IPS DF 19.7 (cell line): ENCODE measurements at regions not wholly inside any gene's neighbourhood (a gene's known extent, or its start where the extent isn't known, plus 50 kb on each side); places are given as distances from the start of the nearest gene placed in this dataset.
"Not testable (repeated sequence)": the region's sequence is repeated elsewhere in the genome, so short reads cannot be mapped to it uniquely, and the experiment has no call there.

Experiments used
- DNase-seq: peaks from one replicate; pipeline ENCODE4 v3.0.0-alpha.2; 2013; ENCODE audit warnings: low read depth, low spot score

DNA sequence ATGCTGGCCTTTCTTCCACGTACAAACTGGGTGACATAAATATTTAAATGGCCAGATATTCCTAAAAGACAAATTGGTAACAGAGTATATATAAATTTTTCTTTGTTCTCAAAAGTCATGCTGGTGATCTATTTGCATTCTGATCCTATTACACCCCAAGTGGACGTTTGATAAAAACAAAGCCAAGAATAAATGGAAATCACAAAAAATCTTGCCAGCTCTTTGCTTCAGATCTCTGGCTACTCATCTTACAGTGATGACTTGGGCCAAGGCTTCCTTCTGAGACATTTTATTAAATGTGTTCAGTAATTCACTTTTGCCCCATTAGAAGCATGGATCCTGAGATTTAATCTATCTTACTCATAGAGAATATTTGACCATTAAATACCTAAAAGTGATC is 444.3 kb upstream of the PIK3R1 start:
- no peak for DNase-seq

DNA sequence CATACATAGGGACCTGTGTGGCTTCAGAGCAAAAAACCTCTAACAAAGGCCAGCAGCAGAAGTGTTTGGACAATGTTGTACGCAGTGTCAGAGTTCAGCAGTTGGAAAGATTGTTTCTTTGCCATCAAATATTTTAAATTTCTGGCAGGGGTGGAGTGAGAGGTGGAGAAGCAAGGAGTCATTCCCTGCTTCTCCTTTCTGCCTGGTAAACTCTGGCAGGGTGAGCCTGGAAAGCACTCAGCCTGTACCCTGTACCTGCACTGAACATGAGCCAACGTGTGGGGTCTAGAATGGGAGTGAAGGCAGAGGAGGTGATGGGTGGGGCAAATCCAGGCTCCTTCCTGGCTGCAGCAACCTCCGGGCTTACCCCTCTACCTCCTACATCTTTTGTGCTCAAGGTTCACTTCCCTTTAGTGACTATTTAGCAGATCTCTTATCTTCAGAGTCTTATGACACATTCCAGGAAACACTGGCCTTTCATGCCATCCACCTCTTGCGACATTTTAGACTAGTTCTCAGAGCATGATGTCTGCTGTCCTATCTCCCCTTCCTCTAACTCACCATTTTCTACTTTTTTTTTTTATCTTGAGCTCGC is 445.0 kb upstream of the PIK3R1 start:
- no peak for DNase-seq

DNA sequence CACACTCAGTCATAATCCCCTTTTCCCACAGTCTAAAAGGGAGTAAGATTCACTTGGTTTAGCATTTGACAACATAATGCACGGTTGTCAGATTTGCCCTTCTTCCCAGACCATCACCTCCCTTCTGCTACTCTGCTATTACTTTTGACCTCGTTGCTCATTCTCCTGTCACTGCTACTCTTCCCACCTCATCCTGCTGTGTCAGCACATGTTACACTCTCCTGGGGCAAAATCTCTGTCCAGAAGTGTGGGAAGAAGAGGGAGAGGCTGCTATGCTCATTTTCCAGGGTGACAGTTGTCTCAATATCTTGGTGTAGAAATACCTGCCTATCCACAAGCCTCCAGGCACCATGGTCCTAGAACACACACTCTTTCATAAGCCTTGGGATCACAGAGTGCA is 449.9 kb upstream of the PIK3R1 start:
- no peak for DNase-seq

DNA sequence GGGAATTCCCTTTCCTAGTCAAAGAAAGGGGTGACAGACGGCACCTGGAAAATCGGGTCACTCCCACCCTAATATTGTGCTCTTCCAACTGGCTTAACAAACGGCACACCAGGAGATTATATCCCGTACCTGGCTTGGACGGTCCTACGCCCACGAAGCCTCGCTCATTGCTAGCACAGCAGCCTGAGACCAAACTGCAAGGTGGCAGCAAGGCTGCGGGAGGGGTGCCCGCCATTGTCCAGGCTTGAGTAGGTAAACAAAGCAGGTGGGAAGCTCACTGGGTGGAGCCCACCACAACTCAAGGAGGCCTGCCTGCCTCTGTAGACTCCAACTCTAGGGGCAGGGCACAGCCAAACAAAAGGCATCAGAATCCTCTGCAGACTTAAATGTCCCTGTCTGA is 457.8 kb upstream of the PIK3R1 start:
- not testable (repeated sequence) for DNase-seq

DNA sequence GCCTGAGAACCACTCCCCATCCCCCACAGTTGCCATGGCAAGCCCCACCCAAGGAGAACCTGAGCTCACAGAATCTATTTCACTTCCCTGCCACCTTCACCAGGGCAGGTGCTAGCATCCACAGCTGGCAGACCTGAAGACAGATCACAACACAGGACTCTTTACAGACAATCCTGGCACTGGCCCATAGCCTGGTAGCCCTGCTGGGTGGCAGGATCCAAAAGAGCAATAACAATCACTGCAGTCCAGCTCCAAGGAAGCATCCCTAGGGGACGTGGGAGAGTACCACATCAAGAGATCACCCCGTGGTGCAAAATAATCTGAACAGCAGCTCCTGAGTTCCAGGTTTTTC is 463.2 kb upstream of the PIK3R1 start:
- DNase-seq = no peak

DNA sequence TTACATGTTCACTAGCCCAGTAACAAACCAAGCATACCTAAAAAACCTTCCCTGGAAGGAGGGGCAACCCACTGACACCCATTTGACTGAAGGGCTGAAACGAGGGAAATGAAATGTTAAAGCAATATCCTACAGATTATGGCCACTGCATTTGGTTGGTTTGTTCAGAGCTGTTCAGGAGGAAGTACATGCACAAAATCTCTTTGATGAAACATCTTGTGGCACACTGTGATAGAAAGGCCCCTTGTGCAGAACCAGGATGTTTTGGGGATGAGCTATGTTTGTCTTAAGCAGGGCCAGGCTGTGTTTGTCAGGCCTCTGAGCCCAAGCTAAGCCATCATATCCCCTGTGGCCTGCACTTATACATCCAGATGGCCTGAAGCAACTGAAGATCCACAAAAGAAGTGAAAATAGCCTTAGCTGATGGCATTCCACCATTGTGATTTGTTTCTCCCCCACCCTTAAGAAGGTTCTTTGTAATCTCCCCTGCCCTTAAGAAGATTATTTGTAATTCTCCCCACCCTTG is 467.3 kb upstream of the PIK3R1 start:
- no peak for DNase-seq

DNA sequence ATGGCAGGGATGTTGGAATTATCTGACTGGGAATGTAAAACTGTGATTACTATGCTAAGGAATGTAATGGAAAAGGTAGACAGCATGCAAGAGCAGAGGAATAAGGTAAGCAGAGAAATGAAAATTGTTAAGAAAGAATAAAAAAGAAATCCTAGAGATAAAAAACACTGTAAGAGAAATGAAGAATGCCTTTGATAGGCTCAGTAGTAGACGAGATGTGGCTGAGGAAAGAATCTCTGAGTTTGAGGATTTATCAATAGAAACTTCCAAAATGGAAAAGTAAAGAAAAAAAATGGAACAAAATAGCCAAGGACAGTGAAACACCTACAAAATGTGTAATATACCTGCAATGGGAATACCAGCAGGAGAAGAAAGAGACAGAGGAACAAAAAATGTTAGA is 468.5 kb upstream of the PIK3R1 start:
- DNase-seq = no peak

DNA sequence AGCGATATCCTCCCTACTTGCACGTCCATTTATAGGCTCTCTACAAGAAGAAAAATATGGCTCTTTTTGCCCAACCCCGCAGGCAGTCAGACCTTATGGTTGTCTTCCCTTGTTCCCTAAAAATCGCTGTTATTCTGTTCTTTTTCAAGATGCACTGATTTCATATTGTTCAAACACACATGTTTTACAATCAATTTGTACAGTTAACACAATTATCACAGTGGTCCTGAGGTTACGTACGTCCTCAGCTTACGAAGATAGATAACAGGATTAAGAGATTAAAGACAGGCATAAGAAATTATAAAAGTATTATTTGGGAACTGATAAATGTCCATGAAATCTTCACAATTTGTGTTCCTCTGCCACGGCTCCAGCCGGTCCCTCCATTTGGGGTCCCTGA is 468.9 kb upstream of the PIK3R1 start:
- DNase-seq = not testable (repeated sequence)

DNA sequence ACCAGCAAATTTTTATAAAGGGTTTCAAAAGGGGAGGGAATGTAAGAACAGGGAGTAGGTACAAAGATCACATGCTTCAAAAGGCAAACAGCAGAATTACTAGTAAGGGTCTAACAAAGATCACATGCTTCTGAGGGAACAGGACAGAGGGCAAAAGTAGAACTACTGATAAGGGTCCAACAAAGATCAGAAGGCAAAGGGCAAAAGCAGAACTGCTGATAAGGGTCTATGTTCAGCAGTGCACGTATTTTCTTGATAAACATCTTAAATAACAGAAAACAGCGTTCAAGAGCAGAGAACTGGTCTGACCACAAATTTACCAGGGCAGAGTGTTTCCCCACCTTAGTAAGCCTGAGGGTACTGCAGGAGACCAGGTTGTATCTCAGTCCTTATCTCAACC is 469.5 kb upstream of the PIK3R1 start:
- DNase-seq = no peak

DNA sequence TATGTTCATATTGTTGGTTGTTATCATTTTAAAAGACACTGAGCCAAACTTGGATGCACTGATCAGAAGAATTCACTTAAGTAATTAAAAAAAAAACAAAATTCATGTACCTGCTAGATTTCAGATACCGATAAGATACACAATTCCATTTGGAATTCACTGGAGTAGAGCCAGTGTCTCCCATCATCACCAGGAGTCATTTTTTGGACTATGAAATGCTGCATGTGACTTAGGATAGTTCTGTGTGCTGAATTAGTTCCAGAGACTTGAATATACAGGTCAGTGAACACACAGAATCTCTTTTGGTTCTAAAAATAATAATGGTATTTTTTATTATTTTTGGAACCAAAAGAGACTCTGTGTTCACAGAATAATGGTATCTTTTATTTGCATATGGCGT is 482.6 kb upstream of the PIK3R1 start:
- no peak for DNase-seq

DNA sequence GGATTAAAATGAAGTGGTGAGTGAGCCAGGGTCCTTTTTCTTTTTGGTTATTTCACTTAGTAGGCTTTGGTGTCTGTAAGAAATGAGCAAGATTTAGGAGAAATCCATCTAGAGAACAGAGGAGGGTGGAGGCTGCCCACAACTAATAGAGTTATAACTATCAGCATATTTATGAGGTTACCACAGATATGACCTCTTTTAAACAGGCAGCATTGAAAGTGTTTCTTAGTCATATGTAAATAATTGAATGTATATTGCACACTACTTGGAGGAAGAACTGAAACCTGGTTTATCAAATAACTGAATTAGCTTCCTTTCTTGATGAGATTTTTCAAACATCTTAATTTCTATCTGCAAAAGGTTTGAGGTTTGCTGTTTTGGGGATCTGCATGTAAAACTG is 483.1 kb upstream of the PIK3R1 start:
- DNase-seq = no peak

DNA sequence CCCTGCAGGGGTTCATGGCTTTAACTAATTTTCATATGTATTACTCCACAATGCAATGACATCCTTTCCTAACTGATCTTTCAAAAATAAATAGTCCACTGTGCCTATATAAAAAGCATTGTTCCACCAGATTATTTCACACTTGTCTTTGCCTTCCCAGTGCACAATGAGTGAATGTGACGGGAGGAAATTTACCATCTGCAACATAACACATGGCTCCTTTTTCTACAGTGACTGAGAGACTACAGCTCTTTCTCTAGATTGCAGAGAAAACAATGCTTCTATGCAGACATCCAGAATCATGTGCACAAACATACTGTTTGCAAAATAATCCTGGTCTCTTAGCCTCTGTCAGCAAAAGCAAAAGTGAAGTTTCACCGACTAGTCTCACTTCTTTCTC is 483.7 kb upstream of the PIK3R1 start:
- no peak for DNase-seq

DNA sequence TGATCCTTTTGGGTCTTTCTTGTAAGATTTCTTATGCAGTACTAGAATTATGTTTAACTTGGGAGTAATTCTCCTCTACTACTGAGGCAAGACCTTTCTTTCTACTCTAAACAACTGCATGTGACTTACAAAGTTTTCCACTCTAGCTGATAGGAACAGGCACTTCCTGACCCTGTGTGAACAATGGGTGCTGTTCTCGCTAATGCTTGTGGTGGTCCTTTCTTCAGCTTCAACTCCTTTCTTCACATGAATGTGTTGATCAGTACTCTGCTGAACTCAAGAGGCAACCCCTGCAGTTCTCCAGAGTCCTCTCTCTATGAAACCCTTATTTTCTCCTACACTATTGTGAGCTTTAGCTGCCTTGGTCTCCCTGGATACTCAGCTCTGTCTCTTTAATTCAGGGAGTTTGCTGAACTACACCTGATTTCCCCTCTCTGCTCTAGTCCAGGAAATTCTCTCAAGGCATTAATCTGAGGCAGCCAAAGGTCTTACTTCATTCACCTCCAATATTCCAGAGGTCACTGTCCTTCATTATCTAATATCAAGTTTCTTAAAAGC is 484.6 kb upstream of the PIK3R1 start:
- DNase-seq = no peak

DNA sequence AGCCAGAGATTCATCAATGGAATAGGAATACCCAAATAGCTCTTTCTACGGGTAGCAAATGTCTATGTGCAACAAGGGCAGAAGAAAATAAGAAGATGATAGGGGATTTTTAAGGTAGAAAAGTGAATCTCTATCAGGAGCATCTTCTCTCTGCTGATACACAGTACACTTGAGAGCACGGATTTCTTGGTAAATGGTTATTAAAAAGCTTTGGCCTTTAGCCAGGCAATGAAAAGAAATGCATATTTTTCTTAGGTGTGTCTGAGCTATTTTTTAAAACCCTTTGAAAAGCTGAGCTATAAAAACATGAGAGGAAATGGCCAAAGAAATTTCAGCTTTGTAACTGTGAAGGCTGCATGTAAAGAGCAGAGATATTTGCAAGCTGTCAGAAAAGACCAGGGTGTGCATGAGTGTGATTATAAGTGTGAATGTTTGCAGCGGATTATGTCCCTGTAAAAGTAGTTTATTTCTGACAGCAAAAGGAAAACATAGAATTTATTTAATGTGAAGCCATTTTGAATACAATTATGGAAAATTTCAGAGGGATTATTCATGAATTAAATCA is 487.1 kb upstream of the PIK3R1 start:
- DNase-seq = no peak

DNA sequence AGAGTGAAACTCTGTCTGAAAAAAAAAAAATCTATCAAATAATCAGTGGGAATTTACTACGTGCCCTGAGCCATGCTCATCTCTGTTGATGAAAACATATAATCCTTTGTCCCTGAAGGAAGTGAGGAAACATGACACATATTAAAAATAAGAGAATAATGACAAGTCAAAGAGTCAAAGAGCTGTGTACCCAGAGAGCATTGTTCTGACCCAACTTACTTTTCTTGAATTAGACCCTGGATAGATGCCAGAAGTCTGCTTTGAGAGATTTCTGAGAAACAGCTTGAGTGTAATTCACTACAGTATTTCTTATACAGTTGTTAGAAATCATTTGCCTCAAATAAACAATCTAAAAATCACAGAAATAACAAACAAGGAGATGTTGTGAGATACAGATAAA is 490.0 kb upstream of the PIK3R1 start:
- DNase-seq = no peak

DNA sequence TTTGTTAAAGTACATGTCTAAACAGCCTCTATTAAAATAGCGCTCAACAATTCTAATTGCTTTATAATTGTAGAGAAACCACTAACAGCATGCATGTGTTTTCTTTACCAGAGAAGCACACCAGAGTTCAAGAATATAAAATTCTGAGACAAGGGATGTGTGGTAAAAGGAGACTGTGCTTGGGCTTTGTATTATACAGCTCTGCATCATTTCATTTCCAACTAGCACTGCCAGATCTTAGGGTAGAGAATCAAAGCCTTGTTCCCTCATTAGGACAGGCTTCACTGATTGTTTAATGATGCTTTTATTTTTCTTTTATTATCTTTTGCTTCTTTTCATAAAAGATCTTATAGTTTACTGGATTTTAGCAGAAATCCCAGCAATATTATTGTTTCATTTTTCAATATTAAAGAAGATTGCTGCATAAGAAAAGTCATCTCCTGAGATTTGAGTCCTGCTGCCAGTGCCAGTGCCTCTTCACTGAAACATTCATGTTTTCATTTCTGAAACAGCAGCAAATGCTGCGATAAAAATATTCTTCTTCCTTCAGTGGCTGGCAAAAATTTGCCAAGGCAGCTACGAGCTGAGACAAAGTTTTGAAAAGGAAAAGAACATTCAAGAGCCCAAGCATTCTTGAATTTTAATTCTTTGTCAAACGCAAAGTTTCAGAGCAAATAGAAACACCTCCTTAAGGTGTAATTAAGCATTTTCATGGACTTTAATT is 491.0 kb upstream of the PIK3R1 start:
- DNase-seq = no peak

DNA sequence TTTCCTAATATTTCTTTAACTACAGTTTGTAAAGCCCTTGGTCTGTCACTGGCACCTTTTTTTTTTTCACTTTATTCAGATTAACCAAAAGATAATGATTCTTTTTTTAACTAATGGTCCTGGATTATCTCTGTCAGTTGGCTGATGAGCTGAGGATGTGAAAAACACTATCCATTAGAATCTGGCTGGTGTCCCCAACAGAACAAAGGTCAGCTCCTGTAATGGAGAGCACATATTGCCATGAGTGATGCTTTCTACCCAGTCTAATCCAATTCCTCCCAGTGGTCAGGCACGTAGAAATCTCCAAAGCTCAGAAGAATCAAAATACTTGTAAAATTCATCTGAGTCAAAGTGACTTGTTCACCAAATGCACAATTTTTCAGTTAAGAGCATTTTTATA is 491.7 kb upstream of the PIK3R1 start:
- DNase-seq = no peak

DNA sequence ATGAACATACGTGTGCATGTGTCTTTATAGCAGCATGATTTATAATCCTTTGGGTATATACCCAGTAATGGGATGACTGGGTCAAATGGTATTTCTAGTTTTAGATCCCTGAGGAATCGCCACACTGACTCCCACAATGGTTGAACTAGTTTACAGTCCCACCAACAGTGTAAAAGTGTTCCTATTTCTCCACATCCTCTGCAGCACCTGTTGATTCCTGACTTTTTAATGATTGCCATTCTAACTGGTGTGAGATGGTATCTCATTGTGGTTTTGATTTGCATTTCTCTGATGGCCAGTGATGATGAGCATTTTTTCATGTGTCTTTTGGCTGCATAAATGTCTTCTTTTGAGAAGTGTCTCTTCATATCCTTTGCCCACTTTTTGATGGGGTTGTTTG is 493.0 kb upstream of the PIK3R1 start:
- not testable (repeated sequence) for DNase-seq

DNA sequence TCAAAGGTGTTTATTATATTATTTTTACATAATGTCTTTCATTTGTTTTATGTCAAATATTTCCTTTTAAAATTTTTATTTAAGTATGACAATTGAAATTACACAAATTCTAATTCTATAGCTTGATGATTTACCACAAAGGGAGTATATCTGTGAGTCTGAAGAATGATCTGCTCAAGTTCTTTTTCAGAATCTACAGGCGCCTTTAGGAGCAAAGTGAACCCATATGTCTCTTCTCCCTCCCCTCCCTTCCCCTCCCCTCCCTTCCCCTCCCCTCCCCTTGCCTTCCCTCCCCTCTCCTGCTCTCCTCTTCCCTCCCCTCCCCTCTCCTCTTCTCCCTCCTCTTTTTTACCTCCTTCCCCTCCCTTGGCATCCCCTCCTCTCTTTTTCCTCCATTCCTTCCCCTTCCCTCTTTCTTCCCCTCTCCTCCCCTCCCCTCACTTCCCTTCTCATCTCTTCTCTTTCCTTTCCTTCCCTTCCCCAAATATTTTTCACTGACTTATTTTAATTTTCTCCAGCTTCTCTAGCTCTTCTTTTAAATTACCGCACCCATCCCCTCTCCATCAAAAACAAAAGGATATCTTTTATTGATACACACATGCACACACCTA is 495.3 kb upstream of the PIK3R1 start:
- no peak for DNase-seq

DNA sequence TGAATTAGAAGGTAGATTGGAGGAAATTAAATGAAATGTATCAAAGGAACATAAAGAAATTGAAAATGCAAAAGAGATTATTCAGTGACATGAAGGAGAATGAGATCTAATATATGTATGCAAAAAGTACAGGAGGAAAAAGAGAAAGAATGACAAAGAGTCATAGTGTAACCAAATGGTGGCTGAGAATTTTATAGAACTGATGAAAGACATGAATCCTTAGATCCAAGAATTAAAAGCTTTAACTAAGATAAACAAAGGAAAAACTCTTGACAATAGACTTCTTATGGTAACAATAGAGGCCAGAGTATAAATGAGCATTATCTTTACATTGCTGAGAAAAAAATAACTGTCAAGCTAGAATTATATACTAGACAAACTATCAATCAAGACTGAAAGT is 505.4 kb upstream of the CD180 start:
- no peak for DNase-seq

DNA sequence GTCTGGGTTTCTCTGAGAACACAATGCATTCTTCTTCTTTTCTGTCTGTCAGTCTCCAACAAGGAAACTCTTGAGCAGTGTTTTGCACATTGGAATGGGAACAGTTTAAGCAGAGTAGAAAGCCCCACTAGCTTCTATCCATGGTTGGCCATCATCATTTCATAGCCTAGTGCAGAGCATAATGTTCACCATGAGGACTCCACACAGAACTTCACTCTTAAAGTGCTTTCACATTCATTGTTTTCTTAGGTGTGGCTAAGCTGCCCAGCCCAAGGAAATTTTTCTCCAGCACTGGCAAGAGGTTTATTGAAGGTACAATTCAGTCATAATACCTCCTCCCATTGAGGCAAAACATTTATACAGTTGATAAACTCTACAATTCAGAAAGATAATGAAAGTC is 503.0 kb upstream of the CD180 start:
- DNase-seq = no peak

DNA sequence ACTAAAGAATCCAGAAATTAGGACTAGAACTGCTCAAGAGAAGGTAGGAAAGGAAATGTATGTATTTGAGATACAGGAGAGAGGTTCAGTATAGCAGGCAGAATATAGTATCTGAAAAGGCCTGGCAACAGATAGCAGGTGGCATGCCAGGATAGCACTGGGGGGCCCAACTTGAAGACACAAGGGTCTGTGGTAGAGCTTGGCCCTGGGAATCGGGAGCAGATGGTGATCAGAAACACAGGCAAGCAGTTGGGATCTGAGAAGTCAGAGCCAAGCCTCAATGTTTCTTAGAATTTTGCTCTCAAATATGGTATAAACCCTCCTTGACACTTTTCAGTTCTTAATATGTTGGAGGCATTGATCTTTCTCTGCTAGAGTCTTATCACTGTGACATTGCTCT is 499.8 kb upstream of the CD180 start:
- DNase-seq = no peak

DNA sequence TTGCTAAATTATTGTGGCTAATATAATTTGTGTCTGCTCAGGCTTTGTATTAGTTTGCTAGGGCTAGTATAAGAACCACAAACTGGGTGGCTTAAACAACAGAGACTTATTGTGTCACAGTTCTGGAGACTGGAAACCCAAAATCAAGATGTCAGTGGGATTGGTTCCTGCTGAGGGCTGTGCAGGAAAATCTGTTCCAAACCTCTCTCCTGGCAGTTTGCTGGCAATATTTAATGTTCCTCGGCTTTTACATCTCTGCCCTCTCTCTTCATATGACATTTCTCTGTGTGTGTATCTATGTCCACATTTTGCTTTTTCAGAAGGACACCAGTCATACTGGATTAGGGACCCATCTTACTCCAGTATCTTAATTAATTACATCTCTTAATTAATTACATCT is 498.8 kb upstream of the CD180 start:
- DNase-seq = no peak
